H1 (cell line): ENCODE measurements at regions not wholly inside any gene's neighbourhood (a gene's known extent, or its start where the extent isn't known, plus 50 kb on each side); places are given as distances from the start of the nearest gene placed in this dataset.

ENCODE experiments used
- CTCF ChIA-PET: fragments of 300-600 bp; sonication (Branson Sonifier 250); formaldehyde crosslinking; loops from one replicate; lab custom pipeline; 2021; ENCODE audit not compliant: partially characterized antibody; lab: Charles Lee
- POLR2A ChIA-PET: fragments of 300-600 bp; sonication (Branson Sonifier 250); formaldehyde crosslinking; loops from one replicate; lab custom pipeline; 2021; ENCODE audit warnings: inconsistent platforms; ENCODE audit not compliant: partially characterized antibody; lab: Charles Lee
- DNase-seq, 2 experiments: peaks; one replicate each; pipeline versions ENCODE4 v3.0.0 to v3.0.0-alpha.2; 2010 to 2022; ENCODE audit warnings: low spot score in 2 of 2, low read depth in 1 of 2, mixed read lengths in 1 of 2
- FAIRE-seq: peaks from 2 replicates; lab custom pipeline; 2011; peaks lifted over from hg19 to GRCh38; lab: Jason Lieb, UNC
- H2AFZ ChIP-seq: 2 replicates; pipeline ENCODE4 v1.8.1; 2012; ENCODE audit warnings: low read length, inconsistent platforms
- H2AK5ac ChIP-seq: 2 replicates; pipeline ENCODE4 v1.6.1; 2013; ENCODE audit warnings: low read depth, low read length
- H2BK120ac ChIP-seq: replicated peaks from 2 replicates; pipeline ENCODE3; 2013; ENCODE audit warnings: low read depth, low read length, inconsistent platforms
- H2BK12ac ChIP-seq: 2 replicates; pipeline ENCODE4 v1.6.1; 2013; ENCODE audit warnings: low read depth, low read length
- H2BK15ac ChIP-seq: 2 replicates; pipeline ENCODE4 v1.6.1; 2013; ENCODE audit warnings: low read length
- H2BK20ac ChIP-seq: 2 replicates; pipeline ENCODE4 v1.6.1; 2013; ENCODE audit warnings: low read length
- H2BK5ac ChIP-seq: 2 replicates; pipeline ENCODE4 v1.6.1; 2013; ENCODE audit warnings: low read depth, low read length
- H3K14ac ChIP-seq: 2 replicates; pipeline ENCODE4 v1.6.1; 2013; ENCODE audit warnings: inconsistent platforms; ENCODE audit not compliant: insufficient read length
- H3K18ac ChIP-seq: 2 replicates; pipeline ENCODE4 v1.6.1; 2013; ENCODE audit warnings: low read length; ENCODE audit errors: extremely low read depth
- H3K23ac ChIP-seq: 2 replicates; pipeline ENCODE4 v1.6.1; 2013; ENCODE audit warnings: inconsistent platforms; ENCODE audit not compliant: insufficient read length
- H3K23me2 ChIP-seq: 2 replicates; pipeline ENCODE4 v1.6.1; 2013; ENCODE audit warnings: low read depth, low read length
- H3K27ac ChIP-seq: 2 replicates; pipeline ENCODE4 v1.6.1; 2011; ENCODE audit warnings: low read depth, low read length, inconsistent platforms
- H3K27me3 ChIP-seq, 4 experiments: replicated peaks in 1 of 4; 1 replicate in 1 of 4; 2 replicates in 3 of 4; pipeline versions ENCODE4 v1.6.1 to v1.8.1; 2011 to 2013; ENCODE audit warnings: low read length in 3 of 4, mild to moderate bottlenecking in 3 of 4, inconsistent platforms in 2 of 4, mixed read lengths in 2 of 4, moderate library complexity in 1 of 4; ENCODE audit not compliant: control insufficient read depth in 3 of 4, insufficient read depth in 3 of 4; ENCODE audit errors: extremely low read depth in 1 of 4
- H3K36me3 ChIP-seq, 4 experiments: 2 replicates each; pipeline versions ENCODE4 v1.6.1 to v1.8.1; 2011 to 2013; ENCODE audit warnings: mild to moderate bottlenecking in 4 of 4, low read length in 3 of 4, moderate library complexity in 2 of 4, control low read depth in 1 of 4, inconsistent platforms in 1 of 4; ENCODE audit not compliant: insufficient read depth in 4 of 4, control insufficient read depth in 2 of 4
- H3K4ac ChIP-seq: replicated peaks from 2 replicates; pipeline ENCODE3; 2013; ENCODE audit warnings: low read length, low read depth, mixed read lengths, inconsistent platforms; ENCODE audit not compliant: insufficient read length
- H3K4me1 ChIP-seq, 4 experiments: replicated peaks in 1 of 4; 1 replicate in 1 of 4; 2 replicates in 3 of 4; pipeline versions ENCODE4 v1.6.1 to v1.8.1; 2011 to 2013; ENCODE audit warnings: low read length in 3 of 4, inconsistent platforms in 2 of 4, mixed read lengths in 1 of 4; ENCODE audit not compliant: insufficient read depth in 4 of 4, control insufficient read depth in 3 of 4
- H3K4me2 ChIP-seq, 2 experiments: 2 replicates each; pipeline versions ENCODE4 v1.6.1 to v1.8.1; 2011 to 2013; ENCODE audit warnings: low read depth in 2 of 2, low read length in 2 of 2, control low read depth in 1 of 2, inconsistent platforms in 1 of 2, mild to moderate bottlenecking in 1 of 2; ENCODE audit not compliant: insufficient read depth in 1 of 2
- H3K4me3 ChIP-seq, 4 experiments: fragments of 200-600, 300-600 bp in 1 of 4; sonication (generic), shearing (Covaris generic), sonication (Bioruptor Twin) in 1 of 4; 2 replicates each; pipeline versions ENCODE4 v1.5.1 to v1.8.1; 2011 to 2016; ENCODE audit warnings: low read length in 4 of 4, low read depth in 3 of 4, control low read depth in 2 of 4, inconsistent platforms in 2 of 4, mild to moderate bottlenecking in 2 of 4, mixed read lengths in 1 of 4, moderate library complexity in 1 of 4; ENCODE audit not compliant: insufficient read depth in 2 of 4; ENCODE audit errors: extremely low read depth in 1 of 4
- H3K56ac ChIP-seq: replicated peaks from 2 replicates; pipeline ENCODE3; 2013; ENCODE audit warnings: low read depth, mild to moderate bottlenecking, mixed read lengths, low read length, inconsistent platforms; ENCODE audit not compliant: insufficient read length
- H3K79me1 ChIP-seq: 2 replicates; pipeline ENCODE4 v1.6.1; 2013; ENCODE audit warnings: low read depth, low read length, control low read depth
- H3K79me2 ChIP-seq, 2 experiments: 2 replicates each; pipeline versions ENCODE4 v1.6.1 to v1.8.1; 2012 to 2013; ENCODE audit warnings: low read length in 2 of 2, mild to moderate bottlenecking in 2 of 2, inconsistent platforms in 1 of 2; ENCODE audit not compliant: insufficient read depth in 2 of 2, control insufficient read depth in 1 of 2
- H3K9ac ChIP-seq, 4 experiments: replicated peaks in 1 of 4; 1 replicate in 1 of 4; 2 replicates in 3 of 4; pipeline versions ENCODE4 v1.6.1 to v1.8.1; 2011 to 2013; ENCODE audit warnings: low read depth in 3 of 4, low read length in 3 of 4, control low read depth in 2 of 4, mild to moderate bottlenecking in 2 of 4, moderate library complexity in 2 of 4, inconsistent platforms in 1 of 4; ENCODE audit errors: extremely low read depth in 1 of 4
- H3K9me3 ChIP-seq, 2 experiments: 2 replicates each; pipeline versions ENCODE4 v1.6.1 to v1.8.1; 2012 to 2013; ENCODE audit warnings: mild to moderate bottlenecking in 2 of 2, moderate library complexity in 2 of 2, control low read depth in 1 of 2, inconsistent platforms in 1 of 2, low read depth in 1 of 2, low read length in 1 of 2, mixed read lengths in 1 of 2; ENCODE audit not compliant: insufficient read depth in 2 of 2
- H4K20me1 ChIP-seq, 2 experiments: replicated peaks in 1 of 2; 2 replicates each; pipeline versions ENCODE3 to v1.8.1; 2011 to 2013; ENCODE audit warnings: inconsistent platforms in 2 of 2, low read length in 2 of 2, mild to moderate bottlenecking in 1 of 2; ENCODE audit not compliant: insufficient read depth in 2 of 2, control insufficient read depth in 1 of 2
- H4K5ac ChIP-seq: 2 replicates; pipeline ENCODE4 v1.6.1; 2013; ENCODE audit warnings: low read length, low read depth, mixed read lengths, inconsistent platforms; ENCODE audit not compliant: insufficient read length
- H4K8ac ChIP-seq: 2 replicates; pipeline ENCODE4 v1.8.0; 2013; ENCODE audit warnings: mild to moderate bottlenecking, moderate library complexity, low read length, inconsistent platforms; ENCODE audit not compliant: insufficient read depth; ENCODE audit errors: extremely low read depth
- H4K91ac ChIP-seq: replicated peaks from 2 replicates; pipeline ENCODE3; 2013; ENCODE audit warnings: low read length, mixed read lengths, inconsistent platforms; ENCODE audit not compliant: insufficient read length
- CHD2 ChIP-seq: IDR thresholded peaks from 2 replicates; pipeline ENCODE4 v1.6.1; 2012; ENCODE audit warnings: low read length, improper control_type of control experiment
- EZH2 ChIP-seq: fragments of 200-600 bp; sonication (generic); IDR thresholded peaks from 2 replicates; pipeline ENCODE4 v1.7.1; 2012; ENCODE audit warnings: low read depth, mild to moderate bottlenecking, moderate library complexity, low read length, inconsistent platforms; ENCODE audit not compliant: severe bottlenecking
- RFX5 ChIP-seq: IDR thresholded peaks from 2 replicates; pipeline ENCODE4 v1.6.1; 2011; ENCODE audit warnings: low read depth, low read length, improper control_type of control experiment, borderline replicate concordance
- SRF ChIP-seq: IDR thresholded peaks from 2 replicates; pipeline ENCODE4 v1.6.1; 2011; ENCODE audit warnings: mild to moderate bottlenecking, low read depth, low read length, moderate library complexity
- USF2 ChIP-seq: IDR thresholded peaks from 2 replicates; pipeline ENCODE4 v1.6.1; 2011; ENCODE audit warnings: low read length, improper control_type of control experiment
- WGBS, 2 experiments: shearing (Covaris generic) in 1 of 2; methylation state at CpG; one replicate each; pipeline versions ENCODE4 v1.1.6 to v1.1.7; 2013 to 2015; ENCODE audit warnings: low lambda C conversion rate in 2 of 2, mixed read lengths in 2 of 2, inconsistent platforms in 1 of 2, low coverage in 1 of 2, missing lambda C conversion rate in 1 of 2; ENCODE audit not compliant: insufficient replicate concordance in 2 of 2, insufficient coverage in 1 of 2, insufficient read length in 1 of 2; ENCODE audit errors: extremely low coverage in 1 of 2, missing lambda C conversion rate in 1 of 2; 5-methylcytosine and 5-hydroxymethylcytosine counted together

- H2AK5ac ChIP-seq, result no peak overlapping the region
- no peak overlapping the region for H4K8ac ChIP-seq
- CTCF ChIA-PET, result no interaction called here
- H3K9me3 ChIP-seq, result peaks cover 3 to 10% of the 10 kb centered on the region in 2 experiments; a peak in 2 of 4 replicates
- FAIRE-seq (no peak), DNase-seq (no peak)
- 100% methylated on average over 2 of the region's 2 CpGs; no CpG with 5 or more reads in 1 of the 2 experiments for WGBS, 2 experiments
- no peaks in the 10 kb centered on the region for H3K79me2 ChIP-seq
- no peak overlapping the region for H2BK5ac ChIP-seq
- H3K9ac ChIP-seq, result no peak overlapping the region
- POLR2A ChIA-PET, result no interaction called here
- H3K79me1 ChIP-seq, result no peaks in the 10 kb centered on the region
- peaks cover 0 to 3% (median 0%) of the 10 kb centered on the region in 4 experiments; a peak in 1 of 8 replicates for H3K36me3 ChIP-seq
- H2BK12ac ChIP-seq, result no peak overlapping the region
- no peaks in the 10 kb centered on the region for H3K4me1 ChIP-seq
- H3K18ac ChIP-seq, result no peak overlapping the region
- no peak overlapping the region for H3K56ac ChIP-seq
- H2BK20ac ChIP-seq, result no peak overlapping the region
- H4K20me1 ChIP-seq, result no peaks in the 10 kb centered on the region
- no peak overlapping the region for H3K4me2 ChIP-seq
- no peak overlapping the region for H3K14ac ChIP-seq
- no peak overlapping the region for H3K4me3 ChIP-seq
- TF ChIP-seq RFX5 (no peak), EZH2 (no peak), SRF (no peak), CHD2 (no peak), USF2 (no peak)
- no peak overlapping the region for H2BK15ac ChIP-seq
- H4K5ac ChIP-seq, result no peak overlapping the region
- H3K23me2 ChIP-seq, result no peaks in the 10 kb centered on the region
- H2BK120ac ChIP-seq, result no peak overlapping the region
- H3K27me3 ChIP-seq, result no peaks in the 10 kb centered on the region
- no peak overlapping the region for H2AFZ ChIP-seq
- no peak overlapping the region for H3K4ac ChIP-seq
- no peak overlapping the region for H4K91ac ChIP-seq
- H3K27ac ChIP-seq, result no peak overlapping the region
- H3K23ac ChIP-seq, result no peak overlapping the region
Measured at GRCh38 chr2:226017537-226017936, 618.0 kb downstream of the NYAP2 start.
